PC-3 (cell line): ENCODE measurements at regions not wholly inside any gene's neighbourhood (a gene's known extent, or its start where the extent isn't known, plus 50 kb on each side); places are given as distances from the start of the nearest gene placed in this dataset.

Experiments used
- ATAC-seq: fragments of 200-7000 bp; cut with Tn5 transposase; 2 replicates; pipeline ENCODE4 v1.9.1; 2020; ENCODE audit warnings: mild to moderate bottlenecking, moderate library complexity
- BruUV-seq: library from RNA; stranded (reverse); fragments of 400-500 nt; replicated peaks from 2 replicates; lab custom pipeline; 2021; lab: Mats Ljungman, UMichigan
- CTCF ChIA-PET: fragments of 300-600 bp; sonication (Branson Sonifier 250); formaldehyde crosslinking; loops from one replicate; lab custom pipeline; 2022; ENCODE audit warnings: antibody characterized with exemption; lab: Charles Lee
- POLR2A ChIA-PET: fragments of 300-600 bp; sonication (Branson Sonifier 250); formaldehyde crosslinking; loops from one replicate; lab custom pipeline; 2022; ENCODE audit warnings: antibody characterized with exemption; ENCODE audit not compliant: unreplicated experiment; lab: Charles Lee
- DNase-seq: peaks from one replicate; pipeline ENCODE4 v3.0.0-alpha.2; 2015
- H2AFZ ChIP-seq: fragments of 300-600 bp; sonication (generic); 2 replicates; pipeline ENCODE4 v1.6.0; 2016; ENCODE audit warnings: antibody characterized with exemption, low read length
- H3F3A ChIP-seq: fragments of 300-600 bp; sonication (generic); one replicate; pipeline ENCODE4 v1.6.0; 2017; ENCODE audit warnings: antibody characterized with exemption, low read length, control low read depth, mild to moderate bottlenecking; ENCODE audit not compliant: unreplicated experiment
- H3K27ac ChIP-seq: fragments of 300-600 bp; sonication (generic); 2 replicates; pipeline ENCODE4 v1.5.1; 2016; ENCODE audit warnings: mild to moderate bottlenecking, low read length
- H3K27me3 ChIP-seq: fragments of 300-600 bp; sonication (generic); 2 replicates; pipeline ENCODE4 v1.6.1; 2016; ENCODE audit warnings: low read length, mixed read lengths
- H3K36me3 ChIP-seq: fragments of 300-600 bp; sonication (generic); 2 replicates; pipeline ENCODE4 v1.6.1; 2016; ENCODE audit warnings: low read depth, mixed run types, low read length, mixed read lengths
- H3K4me1 ChIP-seq: fragments of 300-600 bp; sonication (generic); 2 replicates; pipeline ENCODE4 v1.5.1; 2016; ENCODE audit warnings: low read length; ENCODE audit not compliant: insufficient read depth
- H3K4me2 ChIP-seq: fragments of 300-600 bp; sonication (generic); 2 replicates; pipeline ENCODE4 v1.6.0; 2016; ENCODE audit warnings: low read length
- H3K4me3 ChIP-seq: fragments of 300-600 bp; sonication (generic); 2 replicates; pipeline ENCODE4 v1.5.1; 2016; ENCODE audit warnings: mild to moderate bottlenecking, low read length, mixed read lengths
- H3K79me2 ChIP-seq: fragments of 300-600 bp; sonication (generic); 2 replicates; pipeline ENCODE4 v1.6.1; 2017; ENCODE audit warnings: low read length, mixed read lengths
- H3K9ac ChIP-seq: fragments of 300-600 bp; sonication (generic); 2 replicates; pipeline ENCODE4 v1.6.0; 2016; ENCODE audit warnings: mild to moderate bottlenecking, low read length
- H3K9me2 ChIP-seq: fragments of 300-600 bp; sonication (generic); replicated peaks from 2 replicates; pipeline ENCODE4 v1.6.1; 2016; ENCODE audit warnings: mixed run types, low read length, mixed read lengths
- H3K9me3 ChIP-seq: fragments of 300-600 bp; sonication (generic); 2 replicates; pipeline ENCODE4 v1.6.1; 2016; ENCODE audit warnings: low read length, mixed read lengths
- H4K20me1 ChIP-seq: fragments of 300-600 bp; sonication (generic); 2 replicates; pipeline ENCODE4 v1.6.1; 2016; ENCODE audit warnings: low read length, mixed read lengths
- CTCF ChIP-seq: fragments of 300-600 bp; sonication (generic); conservative IDR thresholded peaks from 2 replicates; pipeline ENCODE4 v1.5.1; 2017; ENCODE audit warnings: antibody characterized with exemption, low read depth, mild to moderate bottlenecking, low read length
- EZH2 ChIP-seq: fragments of 300-600 bp; sonication (generic); IDR thresholded peaks from one replicate; pipeline ENCODE4 v1.6.1; 2017; ENCODE audit warnings: antibody characterized with exemption, mild to moderate bottlenecking, low read length; ENCODE audit not compliant: unreplicated experiment
- EZH2phosphoT487 ChIP-seq: fragments of 300-600 bp; sonication (generic); IDR thresholded peaks from 2 replicates; pipeline ENCODE4 v1.6.1; 2018; ENCODE audit warnings: mild to moderate bottlenecking, antibody characterized with exemption, low read length, borderline replicate concordance
- intact Hi-C: fragments of 100-400 bp; cut with micrococcal nuclease; formaldehyde crosslinking; loops from 2 replicates; pipeline ENCODE4 v1.9.0; 2023

DNA sequence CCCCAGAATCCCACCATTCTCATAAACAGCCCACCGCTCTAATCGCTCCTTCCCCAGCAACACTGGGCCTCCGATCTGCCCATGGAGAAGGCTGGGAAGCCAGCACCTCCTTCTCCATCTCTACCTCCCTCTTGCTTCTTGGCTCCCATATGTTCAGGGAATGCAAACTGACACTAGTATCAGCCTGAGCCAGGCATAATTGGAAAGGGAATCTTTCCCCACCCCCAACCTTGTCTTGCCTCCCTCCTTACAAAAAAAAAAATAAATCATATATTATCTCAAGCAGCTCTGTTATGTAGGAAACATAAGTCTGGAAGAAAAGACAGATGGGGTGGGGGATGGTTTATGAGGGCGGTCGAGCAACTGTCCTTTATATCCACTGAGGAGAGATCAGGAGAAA lies 127.2 kb downstream of the NAV1 start:
- Histone ChIP-seq H2AFZ (no peak overlapping the region), H3K9me3 (no peaks in the 10 kb centered on the region), H3K9me2 (no peaks in the 10 kb centered on the region), H3K27ac (no peak overlapping the region), H3K36me3 (no peaks in the 10 kb centered on the region), H3F3A (no peaks in the 10 kb centered on the region), H3K9ac (no peak overlapping the region), H3K79me2 (no peaks in the 10 kb centered on the region), H3K4me2 (no peak overlapping the region), H3K4me3 (no peak overlapping the region), H4K20me1 (no peaks in the 10 kb centered on the region), H3K4me1 (no peaks in the 10 kb centered on the region), H3K27me3 (no peaks in the 10 kb centered on the region)
- DNase-seq (no peak), ATAC-seq (no peak)
- TF ChIP-seq EZH2 (no peak), CTCF (no peak), EZH2phosphoT487 (no peak)
- CTCF ChIA-PET = no interaction called here
- POLR2A ChIA-PET = no interaction called here
- BruUV-seq = no TSS peak
- intact Hi-C loops = no loop called here

DNA sequence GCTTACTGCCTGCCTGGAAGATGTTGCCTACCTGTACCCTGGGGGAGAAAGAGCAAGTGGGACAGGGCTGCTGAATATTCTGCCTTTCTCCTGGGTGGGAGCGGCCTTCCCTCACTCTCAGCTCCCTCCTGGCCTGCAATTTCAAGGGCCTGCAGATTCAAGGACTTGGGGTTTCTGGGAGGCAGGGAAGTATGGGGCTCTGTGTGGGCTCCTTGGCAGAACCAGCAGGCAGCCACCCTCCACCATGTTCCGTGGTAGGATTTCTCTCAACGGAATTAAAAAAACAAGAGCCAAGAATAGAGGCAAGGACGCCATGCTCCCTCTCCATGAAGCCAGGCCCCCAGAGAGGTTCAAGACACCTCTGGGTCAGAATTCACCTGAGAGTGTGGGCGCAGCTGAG lies 127.7 kb downstream of the NAV1 start:
- TF ChIP-seq CTCF (no peak), EZH2 (no peak), EZH2phosphoT487 (no peak)
- intact Hi-C loops = no loop called here

GRCh38 chr1:201667479-201667878 lies 128.6 kb downstream of the NAV1 start:
- Histone ChIP-seq H3K27me3 (no peaks in the 10 kb centered on the region), H4K20me1 (no peaks in the 10 kb centered on the region)
- POLR2A ChIA-PET = interaction anchor here (0.6 kb wide), 1 partner anchor 24 kb away, joined by 3 read pairs; no protein-coding TSS in a partner anchor

More for the DNA sequence above, 127.7 kb downstream of the NAV1 start:
- no peaks in the 10 kb centered on the region for H3K27me3 ChIP-seq
- H3K4me1 ChIP-seq = no peaks in the 10 kb centered on the region
- BruUV-seq = no TSS peak
- H3K4me3 ChIP-seq = no peak overlapping the region
- no peaks in the 10 kb centered on the region for H3K9me2 ChIP-seq
- no peaks in the 10 kb centered on the region for H3K36me3 ChIP-seq
- H3K9ac ChIP-seq = no peak overlapping the region
- ChIA-PET CTCF (no interaction called here), POLR2A (no interaction called here)
- ATAC-seq (no peak), DNase-seq (no peak)
- no peaks in the 10 kb centered on the region for H4K20me1 ChIP-seq
- no peaks in the 10 kb centered on the region for H3F3A ChIP-seq
- no peak overlapping the region for H2AFZ ChIP-seq
- H3K9me3 ChIP-seq = no peaks in the 10 kb centered on the region
- no peaks in the 10 kb centered on the region for H3K79me2 ChIP-seq
- H3K27ac ChIP-seq = no peak overlapping the region
- H3K4me2 ChIP-seq = no peak overlapping the region

More at GRCh38 chr1:201667479-201667878, 128.6 kb downstream of the NAV1 start:
- CTCF ChIA-PET = no interaction called here
- Histone ChIP-seq H3K4me3 (no peak overlapping the region), H3F3A (no peaks in the 10 kb centered on the region), H3K9me2 (no peaks in the 10 kb centered on the region), H3K4me2 (no peak overlapping the region), H3K27ac (no peak overlapping the region), H3K9me3 (no peaks in the 10 kb centered on the region), H3K4me1 (no peaks in the 10 kb centered on the region), H3K79me2 (no peaks in the 10 kb centered on the region), H2AFZ (no peak overlapping the region), H3K9ac (no peak overlapping the region), H3K36me3 (no peaks in the 10 kb centered on the region)
- no peak for ATAC-seq
- no peak for DNase-seq
- TF ChIP-seq CTCF = no peak
- no peak for TF ChIP-seq EZH2phosphoT487
- no peak for TF ChIP-seq EZH2
- BruUV-seq = no TSS peak
- intact Hi-C loops = no loop called here
